ENCODE measurements at regions not wholly inside any gene's neighbourhood (a gene's known extent, or its start where the extent isn't known, plus 50 kb on each side); places are given as distances from the start of the nearest gene placed in this dataset.

GRCh38 chr4:44070843-44071242 lies 377.8 kb downstream of the KCTD8 start:
- no peak for TF ChIP-seq CTCF (IDR thresholded peaks at IDR 0.05; ENCODE audit: partially characterized antibody, unreplicated experiment)
- peaks cover 3% of the 10 kb centered on the region for H3K27me3 Mint-ChIP-seq (ENCODE audit: unreplicated experiment)
- no peaks in the 10 kb centered on the region for H3K9me3 Mint-ChIP-seq (ENCODE audit: unreplicated experiment)
- H3K27ac Mint-ChIP-seq (ENCODE audit: unreplicated experiment) = no peak overlapping the region
- no peaks in the 10 kb centered on the region for H3K4me1 Mint-ChIP-seq (ENCODE audit: low read depth, unreplicated experiment)
- no peak overlapping the region for H3K4me3 Mint-ChIP-seq (ENCODE audit: unreplicated experiment)
- DNase-seq = no peak
- no peaks in the 10 kb centered on the region for H3K36me3 Mint-ChIP-seq (ENCODE audit: unreplicated experiment)

- Mint-ChIP-seq H3K36me3 (ENCODE audit: unreplicated experiment) (no peaks in the 10 kb centered on the region), H3K27ac (ENCODE audit: unreplicated experiment) (no peak overlapping the region), H3K4me3 (ENCODE audit: unreplicated experiment) (no peak overlapping the region), H3K27me3 (ENCODE audit: unreplicated experiment) (peaks cover 3% of the 10 kb centered on the region), H3K4me1 (ENCODE audit: low read depth, unreplicated experiment) (no peaks in the 10 kb centered on the region), H3K9me3 (ENCODE audit: unreplicated experiment) (no peaks in the 10 kb centered on the region)
- no peak for DNase-seq
- no peak for TF ChIP-seq CTCF (IDR thresholded peaks at IDR 0.05; ENCODE audit: partially characterized antibody, unreplicated experiment)
These were observed 376.4 kb downstream of the KCTD8 start for GRCh38 chr4:44071959-44072955.

- no peak for TF ChIP-seq CTCF (IDR thresholded peaks at IDR 0.05; ENCODE audit: partially characterized antibody, unreplicated experiment)
- no peaks in the 10 kb centered on the region for H3K9me3 Mint-ChIP-seq (ENCODE audit: unreplicated experiment)
- no peak for DNase-seq
- no peaks in the 10 kb centered on the region for H3K4me1 Mint-ChIP-seq (ENCODE audit: low read depth, unreplicated experiment)
- H3K36me3 Mint-ChIP-seq (ENCODE audit: unreplicated experiment) = no peaks in the 10 kb centered on the region
- H3K4me3 Mint-ChIP-seq (ENCODE audit: unreplicated experiment) = no peak overlapping the region
- H3K27me3 Mint-ChIP-seq (ENCODE audit: unreplicated experiment) = no peaks in the 10 kb centered on the region
- H3K27ac Mint-ChIP-seq (ENCODE audit: unreplicated experiment) = no peak overlapping the region
These were observed 361.9 kb downstream of the KCTD8 start for GRCh38 chr4:44086753-44087152.

- TF ChIP-seq CTCF (IDR thresholded peaks at IDR 0.05; ENCODE audit: partially characterized antibody, unreplicated experiment) = no peak
- no peak overlapping the region for H3K4me3 Mint-ChIP-seq (ENCODE audit: unreplicated experiment)
- H3K9me3 Mint-ChIP-seq (ENCODE audit: unreplicated experiment) = no peaks in the 10 kb centered on the region
- DNase-seq = no peak
- no peaks in the 10 kb centered on the region for H3K27me3 Mint-ChIP-seq (ENCODE audit: unreplicated experiment)
- no peak overlapping the region for H3K27ac Mint-ChIP-seq (ENCODE audit: unreplicated experiment)
- H3K36me3 Mint-ChIP-seq (ENCODE audit: unreplicated experiment) = no peaks in the 10 kb centered on the region
- H3K4me1 Mint-ChIP-seq (ENCODE audit: low read depth, unreplicated experiment) = no peaks in the 10 kb centered on the region
These were observed 355.2 kb downstream of the KCTD8 start for GRCh38 chr4:44093390-44093789.

- no peak for TF ChIP-seq CTCF (IDR thresholded peaks at IDR 0.05; ENCODE audit: partially characterized antibody, unreplicated experiment)
- H3K9me3 Mint-ChIP-seq (ENCODE audit: unreplicated experiment) = peaks cover 2% of the 10 kb centered on the region
- DNase-seq = no peak
- H3K36me3 Mint-ChIP-seq (ENCODE audit: unreplicated experiment) = no peaks in the 10 kb centered on the region
- H3K4me3 Mint-ChIP-seq (ENCODE audit: unreplicated experiment) = no peak overlapping the region
- H3K27me3 Mint-ChIP-seq (ENCODE audit: unreplicated experiment) = no peaks in the 10 kb centered on the region
- H3K27ac Mint-ChIP-seq (ENCODE audit: unreplicated experiment) = no peak overlapping the region
- H3K4me1 Mint-ChIP-seq (ENCODE audit: low read depth, unreplicated experiment) = no peaks in the 10 kb centered on the region
These were observed 349.6 kb downstream of the KCTD8 start for GRCh38 chr4:44098973-44099372.
